OCI-LY3 (cell line): ENCODE measurements at regions not wholly inside any gene's neighbourhood (a gene's known extent, or its start where the extent isn't known, plus 50 kb on each side); places are given as distances from the start of the nearest gene placed in this dataset.
"Not testable (repeated sequence)": the region's sequence is repeated elsewhere in the genome, so short reads cannot be mapped to it uniquely, and the experiment has no call there.

Source experiments
- H2AFZ ChIP-seq: fragments of 200-600, 300-600 bp; shearing (Covaris generic); 2 replicates; pipeline ENCODE4 v1.6.0; 2014; ENCODE audit warnings: antibody characterized with exemption, low read depth, low read length
- H3K27ac ChIP-seq: fragments of 200-600, 300-600 bp; sonication (generic); 2 replicates; pipeline ENCODE4 v1.5.1; 2014; ENCODE audit warnings: mild to moderate bottlenecking, low read length, moderate library complexity, mixed read lengths
- H3K27me3 ChIP-seq: fragments of 200-600, 300-600 bp; sonication (generic); 2 replicates; pipeline ENCODE4 v1.6.1; 2014; ENCODE audit warnings: low read depth, low read length, mixed read lengths
- H3K36me3 ChIP-seq: fragments of 200-600, 300-600 bp; sonication (generic); replicated peaks from 2 replicates; pipeline ENCODE3; 2014; ENCODE audit warnings: low read depth, low read length, mixed read lengths
- H3K4me1 ChIP-seq: fragments of 300-600, 200-600 bp; sonication (generic); 2 replicates; pipeline ENCODE4 v1.6.1; 2014; ENCODE audit warnings: low read length, mixed read lengths
- H3K4me2 ChIP-seq: fragments of 200-600, 300-600 bp; sonication (generic); 2 replicates; pipeline ENCODE4 v1.6.1; 2014; ENCODE audit warnings: low read length, mixed read lengths
- H3K4me3 ChIP-seq: fragments of 300-600, 200-600 bp; sonication (generic); 2 replicates; pipeline ENCODE4 v1.5.1; 2014; ENCODE audit warnings: antibody characterized with exemption, mild to moderate bottlenecking, low read length, moderate library complexity
- H3K79me2 ChIP-seq: fragments of 300-600, 200-600 bp; shearing (Covaris generic); 2 replicates; pipeline ENCODE4 v1.6.1; 2014; ENCODE audit warnings: mild to moderate bottlenecking, low read length, mixed read lengths
- H3K9ac ChIP-seq: fragments of 300-600, 200-600 bp; shearing (Covaris generic); 2 replicates; pipeline ENCODE4 v1.6.0; 2014; ENCODE audit warnings: mild to moderate bottlenecking, low read length, moderate library complexity
- H3K9me3 ChIP-seq: fragments of 200-600, 300-600 bp; shearing (Covaris generic); 2 replicates; pipeline ENCODE4 v1.6.1; 2014; ENCODE audit warnings: low read length, mixed read lengths; ENCODE audit not compliant: insufficient read depth
- H4K20me1 ChIP-seq: fragments of 200-600, 300-600 bp; sonication (generic); 2 replicates; pipeline ENCODE4 v1.6.1; 2016; ENCODE audit warnings: low read length, mixed read lengths; ENCODE audit not compliant: insufficient read depth
- CTCF ChIP-seq: fragments of 200-600, 300-600 bp; sonication (generic); IDR thresholded peaks from 2 replicates; pipeline ENCODE4 v1.5.1; 2014; ENCODE audit warnings: antibody characterized with exemption, low read length, low read depth
- EZH2phosphoT487 ChIP-seq: fragments of 200-600 bp; shearing (Covaris generic); IDR thresholded peaks from 2 replicates; pipeline ENCODE4 v1.6.1; 2018; ENCODE audit warnings: antibody characterized with exemption, mixed run types, low read depth

- no peak overlapping the region for H3K4me2 ChIP-seq
- H3K36me3 ChIP-seq = no peaks in the 10 kb centered on the region
- no peaks in the 10 kb centered on the region for H3K9me3 ChIP-seq
- H4K20me1 ChIP-seq = no peaks in the 10 kb centered on the region
- H2AFZ ChIP-seq = no peak overlapping the region
- H3K9ac ChIP-seq = no peak overlapping the region
- no peak for TF ChIP-seq CTCF
- no peak for TF ChIP-seq EZH2phosphoT487
- H3K27me3 ChIP-seq = no peaks in the 10 kb centered on the region
- no peaks in the 10 kb centered on the region for H3K4me1 ChIP-seq
- H3K4me3 ChIP-seq = no peak overlapping the region
- no peaks in the 10 kb centered on the region for H3K79me2 ChIP-seq
- H3K27ac ChIP-seq = no peak overlapping the region
These were observed 384.0 kb downstream of the TMEM121 start for GRCh38 chr14:105910426-105910825.

DNA sequence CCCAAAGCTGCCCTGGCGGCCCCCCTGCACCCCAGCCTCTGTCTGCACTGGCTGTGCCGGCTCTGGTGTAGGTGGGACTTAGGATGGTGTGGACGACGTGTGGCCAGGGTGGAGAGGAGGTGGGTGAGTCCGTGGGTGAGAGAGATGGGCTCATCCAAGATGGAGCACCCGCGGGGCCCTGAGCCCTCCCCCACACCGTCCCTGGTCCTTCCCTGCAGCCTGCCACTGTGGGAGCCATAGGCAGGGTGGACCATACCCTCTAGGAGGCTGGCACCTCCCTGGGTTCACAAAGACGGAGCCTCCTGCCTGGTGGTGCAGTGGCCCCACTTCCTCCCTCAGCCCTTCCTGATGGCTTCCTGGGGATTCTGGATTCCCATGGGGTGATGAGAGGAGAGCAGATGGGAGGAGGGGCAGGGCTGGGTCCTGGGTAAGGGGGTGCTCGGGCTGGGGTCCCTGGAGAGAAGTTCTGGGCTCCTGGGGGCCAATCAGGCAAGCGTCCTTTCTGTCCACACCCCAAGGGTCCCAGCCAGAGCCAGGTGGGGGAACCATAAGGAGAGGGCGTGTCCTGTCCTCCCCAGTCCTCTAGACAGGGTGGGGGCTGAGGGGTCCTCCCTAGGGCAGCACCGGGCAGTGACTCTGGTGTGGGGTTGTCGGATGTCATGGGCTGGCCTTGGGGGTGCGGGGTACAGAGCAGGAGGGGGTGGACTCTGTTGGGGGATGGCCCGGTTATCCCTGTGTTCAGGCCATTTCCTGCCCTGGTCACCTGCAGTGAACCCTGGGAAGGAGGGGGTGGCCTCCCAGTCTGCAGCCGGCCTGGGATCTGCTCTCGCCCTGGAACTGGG is 384.8 kb downstream of the TMEM121 start:
- no peaks in the 10 kb centered on the region for H3K9me3 ChIP-seq
- no peaks in the 10 kb centered on the region for H3K27me3 ChIP-seq
- no peaks in the 10 kb centered on the region for H4K20me1 ChIP-seq
- H3K4me1 ChIP-seq = no peaks in the 10 kb centered on the region
- H3K36me3 ChIP-seq = no peaks in the 10 kb centered on the region
- TF ChIP-seq EZH2phosphoT487 (no peak), CTCF (no peak)
- no peak overlapping the region for H2AFZ ChIP-seq
- H3K79me2 ChIP-seq = no peaks in the 10 kb centered on the region
- no peak overlapping the region for H3K27ac ChIP-seq
- H3K4me3 ChIP-seq = no peak overlapping the region
- H3K4me2 ChIP-seq = no peak overlapping the region
- no peak overlapping the region for H3K9ac ChIP-seq

DNA sequence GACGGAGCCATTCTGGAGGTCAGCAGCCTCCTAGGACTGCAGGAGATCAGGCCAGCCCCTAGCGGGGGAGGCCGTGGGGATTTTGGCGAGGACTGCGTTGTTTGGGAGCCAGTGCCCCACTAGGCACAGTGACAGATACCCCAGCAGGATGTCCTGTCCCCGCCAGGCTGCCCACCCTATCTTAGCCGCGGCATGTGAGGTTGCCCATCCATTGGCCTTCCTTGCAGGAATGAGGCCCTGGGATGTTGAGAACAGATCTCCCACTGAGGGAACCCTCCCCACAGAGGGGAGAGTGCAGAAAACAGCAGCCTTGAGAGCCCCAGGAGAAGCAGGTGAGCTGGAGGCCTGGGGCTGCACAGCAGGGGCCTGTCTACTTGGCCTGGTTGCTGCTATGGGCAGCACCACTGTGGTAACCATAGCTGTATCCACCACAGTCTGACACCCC is 385.5 kb downstream of the TMEM121 start:
- H2AFZ ChIP-seq, H3K4me3 ChIP-seq, H3K36me3 ChIP-seq, H3K27ac ChIP-seq, H3K9ac ChIP-seq, H3K79me2 ChIP-seq, H3K27me3 ChIP-seq, H3K4me1 ChIP-seq, H3K4me2 ChIP-seq, H4K20me1 ChIP-seq, H3K9me3 ChIP-seq: not testable (repeated sequence)

DNA sequence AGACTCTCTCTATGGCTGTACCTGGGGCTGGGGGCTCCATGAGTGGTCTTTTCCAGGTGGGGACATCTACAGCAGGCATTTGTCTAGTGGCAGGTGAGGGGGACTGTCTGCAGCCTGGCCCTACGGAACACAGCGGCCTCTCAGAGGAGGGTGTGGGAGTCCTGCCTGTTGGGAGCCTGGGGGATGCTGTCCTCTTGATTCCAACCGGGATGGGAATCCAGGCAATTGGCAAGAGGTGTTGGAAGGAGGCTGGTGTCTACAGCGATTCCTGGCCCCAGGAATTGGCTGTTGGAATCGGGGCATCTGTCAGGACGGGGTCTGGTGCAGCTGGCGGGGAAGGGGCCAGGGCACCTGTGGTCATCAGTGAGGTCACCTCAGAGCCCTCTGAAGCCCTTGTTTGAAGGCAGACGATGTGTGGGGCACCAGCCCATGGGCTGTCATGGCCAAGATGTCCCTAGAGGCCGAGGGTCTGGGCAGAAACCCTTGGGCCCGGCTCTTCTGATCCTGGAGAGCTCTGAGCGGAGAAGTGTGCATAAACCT is 386.3 kb downstream of the TMEM121 start:
- TF ChIP-seq EZH2phosphoT487 = no peak
- TF ChIP-seq CTCF = no peak
- no peaks in the 10 kb centered on the region for H3K36me3 ChIP-seq
- H3K4me3 ChIP-seq = no peak overlapping the region
- no peaks in the 10 kb centered on the region for H3K4me1 ChIP-seq
- H3K27ac ChIP-seq = no peak overlapping the region
- no peaks in the 10 kb centered on the region for H4K20me1 ChIP-seq
- no peaks in the 10 kb centered on the region for H3K9me3 ChIP-seq
- no peak overlapping the region for H3K4me2 ChIP-seq
- no peaks in the 10 kb centered on the region for H3K27me3 ChIP-seq
- no peak overlapping the region for H2AFZ ChIP-seq
- no peak overlapping the region for H3K9ac ChIP-seq
- peaks cover 12% of the 10 kb centered on the region for H3K79me2 ChIP-seq
